HepG2 (cell line): ENCODE measurements at regions not wholly inside any gene's neighbourhood (a gene's known extent, or its start where the extent isn't known, plus 50 kb on each side); places are given as distances from the start of the nearest gene placed in this dataset.

ENCODE experiments used
- ATAC-seq: fragments of 200-7000 bp; cut with Tn5 transposase; 3 replicates; pipeline ENCODE4 v1.9.1; 2020; ENCODE audit warnings: mild to moderate bottlenecking, moderate library complexity
- BruUV-seq: library from RNA; stranded (reverse); fragments of 400-500 nt; replicated peaks from 2 replicates; lab custom pipeline; 2021; lab: Mats Ljungman, UMichigan
- CTCF ChIA-PET: fragments of 300-600 bp; formaldehyde crosslinking; extraction: SDS; loops from one replicate; lab custom pipeline; 2021; ENCODE audit warnings: low total read pairs, inconsistent platforms, low intra/inter-chr PET ratio; lab: Yijun Ruan, JAX
- POLR2A ChIA-PET: fragments of 350-600 bp; sonication (Branson Sonifier 250); formaldehyde crosslinking; loops from one replicate; lab custom pipeline; 2020; ENCODE audit warnings: antibody characterized with exemption, inconsistent platforms; lab: Yijun Ruan, JAX
- DNase-seq: peaks from one replicate; pipeline ENCODE4 v3.0.0-alpha.2; 2015; ENCODE audit warnings: low spot score
- FAIRE-seq: peaks from 3 replicates; lab custom pipeline; 2011; peaks lifted over from hg19 to GRCh38; lab: Jason Lieb, UNC
- H2AFZ ChIP-seq: one replicate; pipeline ENCODE4 v1.6.1; 2011; ENCODE audit warnings: low read length, inconsistent platforms
- H3K27ac ChIP-seq: fragments of 300-600 bp; 3 replicates; pipeline ENCODE4 v1.8.0; 2011; ENCODE audit warnings: mixed run types, mild to moderate bottlenecking, mixed read lengths, low read length, inconsistent platforms; ENCODE audit not compliant: insufficient read depth; ENCODE audit errors: extremely low read length
- H3K27me3 ChIP-seq, 2 experiments: fragments of 200-600 bp in 1 of 2; 2 replicates in 1 of 2; 3 replicates in 1 of 2; pipeline versions ENCODE4 v1.6.0 to v1.8.0; 2011; ENCODE audit warnings: low read length in 2 of 2, mild to moderate bottlenecking in 2 of 2, moderate library complexity in 2 of 2, inconsistent platforms in 1 of 2; ENCODE audit not compliant: insufficient read depth in 2 of 2, control insufficient read depth in 1 of 2
- H3K36me3 ChIP-seq, 2 experiments: fragments of 200-600 bp in 1 of 2; replicated peaks in 1 of 2; 2 replicates in 1 of 2; 3 replicates in 1 of 2; pipeline versions ENCODE4 v1.5.1 to v1.8.0; 2011; ENCODE audit warnings: low read length in 2 of 2, inconsistent platforms in 1 of 2; ENCODE audit not compliant: insufficient read depth in 2 of 2, control insufficient read depth in 1 of 2
- H3K4me1 ChIP-seq: 2 replicates; pipeline ENCODE4 v1.5.1; 2012; ENCODE audit warnings: low read length, inconsistent platforms; ENCODE audit not compliant: insufficient read depth
- H3K4me2 ChIP-seq: 2 replicates; pipeline ENCODE4 v1.6.0; 2011; ENCODE audit warnings: low read depth, low read length, inconsistent platforms
- H3K4me3 ChIP-seq, 3 experiments: fragments of 200-600 bp in 1 of 3; sonication (generic), shearing (Covaris generic) in 1 of 3; replicated peaks in 1 of 3; 2 replicates each; pipeline ENCODE4 v1.5.1; 2011 to 2016; ENCODE audit warnings: low read length in 3 of 3, inconsistent platforms in 2 of 3, low read depth in 2 of 3, mild to moderate bottlenecking in 2 of 3, control low read depth in 1 of 3, mixed read lengths in 1 of 3; ENCODE audit not compliant: insufficient read depth in 1 of 3
- H3K79me2 ChIP-seq: one replicate; pipeline ENCODE4 v1.6.1; 2011; ENCODE audit warnings: low read length, inconsistent platforms; ENCODE audit not compliant: insufficient read depth
- H3K9ac ChIP-seq: 2 replicates; pipeline ENCODE4 v1.6.0; 2011; ENCODE audit warnings: mild to moderate bottlenecking, low read depth, low read length, inconsistent platforms; ENCODE audit not compliant: insufficient read depth
- H3K9me3 ChIP-seq: 2 replicates; pipeline ENCODE4 v1.5.1; 2012; ENCODE audit warnings: mild to moderate bottlenecking, low read length
- H4K20me1 ChIP-seq: 2 replicates; pipeline ENCODE4 v1.6.0; 2011; ENCODE audit warnings: inconsistent platforms, mild to moderate bottlenecking, low read length, moderate library complexity; ENCODE audit not compliant: insufficient read depth
- GZF1 ChIP-seq: sonication (generic); formaldehyde crosslinking; IDR thresholded peaks from 2 replicates; pipeline ENCODE4 v1.5.1; 2020; ENCODE audit warnings: mild to moderate bottlenecking, missing genetic modification reagents
- HNRNPK ChIP-seq: fragments of 200-400 bp; formaldehyde crosslinking; IDR thresholded peaks from 2 replicates; pipeline ENCODE4 v1.6.1; 2018; ENCODE audit warnings: low read length, low read depth, moderate library complexity, mild to moderate bottlenecking; ENCODE audit not compliant: poor library complexity, severe bottlenecking
- HOXA7 ChIP-seq: sonication (generic); formaldehyde crosslinking; IDR thresholded peaks from 2 replicates; pipeline ENCODE4 v1.8.1; 2022; ENCODE audit warnings: mild to moderate bottlenecking, missing genetic modification reagents, moderate library complexity
- JUN ChIP-seq: sonication (generic); formaldehyde crosslinking; IDR thresholded peaks from 2 replicates; pipeline ENCODE4 v1.4.0; 2020; ENCODE audit warnings: mild to moderate bottlenecking, missing genetic modification reagents
- MED8 ChIP-seq: sonication (generic); formaldehyde crosslinking; IDR thresholded peaks from 2 replicates; pipeline ENCODE4 v1.8.1; 2023; ENCODE audit warnings: mild to moderate bottlenecking, missing genetic modification reagents; ENCODE audit not compliant: insufficient replicate concordance
- POGZ ChIP-seq: sonication (generic); formaldehyde crosslinking; IDR thresholded peaks from 2 replicates; pipeline ENCODE4 v1.4.0; 2020; ENCODE audit warnings: mild to moderate bottlenecking, missing genetic modification reagents
- ZNF326 ChIP-seq: sonication (generic); formaldehyde crosslinking; IDR thresholded peaks from 2 replicates; pipeline ENCODE4 v1.4.0; 2020; ENCODE audit warnings: missing genetic modification reagents, borderline replicate concordance
- ZNF674 ChIP-seq: sonication (generic); formaldehyde crosslinking; IDR thresholded peaks from 2 replicates; pipeline ENCODE4 v1.5.0; 2020; ENCODE audit warnings: low read depth, mild to moderate bottlenecking, missing genetic modification reagents
- ZNF703 ChIP-seq: sonication (generic); formaldehyde crosslinking; IDR thresholded peaks from 2 replicates; pipeline ENCODE4 v1.5.1; 2020; ENCODE audit warnings: missing genetic modification reagents, mild to moderate bottlenecking, moderate library complexity, borderline replicate concordance
- WGBS: methylation state at CpG from one replicate; pipeline ENCODE4 v1.1.6; 2017; ENCODE audit warnings: low lambda C conversion rate; 5-methylcytosine and 5-hydroxymethylcytosine counted together
- in situ Hi-C: cut with HindIII; loops from 2 replicates; pipeline ENCODE4 v1.10.0; 2017; ENCODE audit warnings: low pct_unique_long_range_greater_than_20kb; ENCODE audit not compliant: extremely low pct_ligation_motif_present
- intact Hi-C: fragments of 100-400 bp; cut with micrococcal nuclease; formaldehyde crosslinking; loops from one replicate; pipeline ENCODE4 v1.10.0; 2022; ENCODE audit not compliant: unreplicated experiment
- TF ChIP-seq, protein P1 (sequence below): sonication (generic); formaldehyde crosslinking; IDR thresholded peaks from 2 replicates; pipeline ENCODE4 v1.9.0; 2021; ENCODE audit warnings: missing genetic modification reagents, mild to moderate bottlenecking, borderline replicate concordance

DNA sequence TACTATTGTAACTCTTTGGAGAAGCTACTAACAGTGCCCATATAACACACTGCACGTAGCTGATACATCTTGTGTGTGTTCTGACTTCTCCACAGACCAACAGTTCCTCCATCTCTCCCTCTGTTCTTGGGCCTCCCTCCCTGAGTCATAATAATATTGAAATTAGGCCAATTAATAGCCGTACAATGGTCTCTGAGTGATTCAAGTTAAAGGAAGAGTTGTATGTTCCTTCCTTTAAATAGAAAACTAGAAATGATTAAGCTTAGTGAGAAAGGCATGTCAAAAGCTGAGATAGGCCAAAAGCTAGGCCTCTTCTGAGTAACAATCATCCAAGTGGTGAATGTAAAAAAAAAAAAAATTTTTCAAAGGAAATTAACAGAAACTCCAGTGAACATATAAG lies 828.4 kb upstream of the CHAC2 start:
- ATAC-seq (no peak), FAIRE-seq (no peak), DNase-seq (no peak)
- Histone ChIP-seq H3K9me3 (peaks cover 35% of the 10 kb centered on the region), H3K4me1 (no peaks in the 10 kb centered on the region), H2AFZ (no peak overlapping the region), H4K20me1 (no peaks in the 10 kb centered on the region), H3K27ac (no peak overlapping the region), H3K4me3 (no peak overlapping the region), H3K27me3 (no peaks in the 10 kb centered on the region), H3K79me2 (no peaks in the 10 kb centered on the region), H3K9ac (no peak overlapping the region), H3K4me2 (no peak overlapping the region), H3K36me3 (no peaks in the 10 kb centered on the region)
- WGBS: 1% methylated on average over 2 of the region's 2 CpGs
- in situ Hi-C loops (no loop called here), intact Hi-C loops (no loop called here)
- TF ChIP-seq ZNF326 (no peak), MED8 (no peak), JUN (no peak), POGZ (CRISPR knock-in tag) (no peak), ZNF703 (no peak), HNRNPK (no peak), HOXA7 (CRISPR knock-in tag) (no peak), GZF1 (CRISPR knock-in tag) (no peak), ZNF674 (CRISPR knock-in tag) (no peak)
- TF ChIP-seq, protein P1, sequence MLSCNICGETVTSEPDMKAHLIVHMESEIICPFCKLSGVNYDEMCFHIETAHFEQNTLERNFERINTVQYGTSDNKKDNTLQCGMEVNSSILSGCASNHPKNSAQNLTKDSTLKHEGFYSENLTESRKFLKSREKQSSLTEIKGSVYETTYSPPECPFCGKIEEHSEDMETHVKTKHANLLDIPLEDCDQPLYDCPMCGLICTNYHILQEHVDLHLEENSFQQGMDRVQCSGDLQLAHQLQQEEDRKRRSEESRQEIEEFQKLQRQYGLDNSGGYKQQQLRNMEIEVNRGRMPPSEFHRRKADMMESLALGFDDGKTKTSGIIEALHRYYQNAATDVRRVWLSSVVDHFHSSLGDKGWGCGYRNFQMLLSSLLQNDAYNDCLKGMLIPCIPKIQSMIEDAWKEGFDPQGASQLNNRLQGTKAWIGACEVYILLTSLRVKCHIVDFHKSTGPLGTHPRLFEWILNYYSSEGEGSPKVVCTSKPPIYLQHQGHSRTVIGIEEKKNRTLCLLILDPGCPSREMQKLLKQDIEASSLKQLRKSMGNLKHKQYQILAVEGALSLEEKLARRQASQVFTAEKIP (CRISPR knock-in tag): no peak
- ChIA-PET CTCF (no interaction called here), POLR2A (no interaction called here)
- BruUV-seq: no TSS peak
